SU-DHL-6 (cell line): ENCODE measurements at regions not wholly inside any gene's neighbourhood (a gene's known extent, or its start where the extent isn't known, plus 50 kb on each side); places are given as distances from the start of the nearest gene placed in this dataset.

Experiments used
- H2AFZ ChIP-seq: fragments of 200-600 bp; sonication (generic); 2 replicates; pipeline ENCODE4 v1.6.1; 2014; ENCODE audit warnings: low read depth, mild to moderate bottlenecking, moderate library complexity, mixed read lengths, antibody characterized with exemption, low read length; ENCODE audit not compliant: severe bottlenecking
- H3F3A ChIP-seq: fragments of 200-600 bp; shearing (Covaris generic); 2 replicates; pipeline ENCODE4 v1.6.0; 2016; ENCODE audit warnings: antibody characterized with exemption, mild to moderate bottlenecking; ENCODE audit not compliant: insufficient read depth
- H3K27ac ChIP-seq: fragments of 200-600 bp; sonication (generic); 2 replicates; pipeline ENCODE4 v1.5.1; 2016; ENCODE audit warnings: low read depth, mild to moderate bottlenecking, low read length, moderate library complexity, mixed read lengths
- H3K27me3 ChIP-seq: fragments of 200-600 bp; sonication (generic), shearing (Covaris generic); 2 replicates; pipeline ENCODE4 v1.6.0; 2014; ENCODE audit warnings: mild to moderate bottlenecking, low read length
- H3K36me3 ChIP-seq: fragments of 200-600 bp; sonication (generic); 2 replicates; pipeline ENCODE4 v1.6.1; 2014; ENCODE audit warnings: mild to moderate bottlenecking, low read length, mixed read lengths
- H3K4me2 ChIP-seq: fragments of 300-600, 200-600 bp; shearing (Covaris generic), sonication (generic); 2 replicates; pipeline ENCODE4 v1.6.0; 2014; ENCODE audit warnings: low read length, low read depth, mild to moderate bottlenecking; ENCODE audit not compliant: poor library complexity, severe bottlenecking
- H3K4me3 ChIP-seq: fragments of 200-600 bp; sonication (generic); 2 replicates; pipeline ENCODE4 v1.5.1; 2014; ENCODE audit warnings: antibody characterized with exemption, low read length, mild to moderate bottlenecking, mixed read lengths; ENCODE audit not compliant: insufficient read depth, poor library complexity, severe bottlenecking
- H3K79me2 ChIP-seq: fragments of 200-600 bp; sonication (generic); 2 replicates; pipeline ENCODE4 v1.6.1; 2014; ENCODE audit warnings: mild to moderate bottlenecking, low read length, moderate library complexity; ENCODE audit not compliant: insufficient read depth
- H3K9ac ChIP-seq: fragments of 200-600 bp; sonication (generic); 2 replicates; pipeline ENCODE4 v1.7.0; 2014; ENCODE audit warnings: mild to moderate bottlenecking, low read length
- H3K9me2 ChIP-seq: fragments of 200-600 bp; sonication (generic); replicated peaks from 2 replicates; pipeline ENCODE4 v1.6.1; 2014; ENCODE audit warnings: low read length; ENCODE audit not compliant: insufficient read depth
- H3K9me3 ChIP-seq: fragments of 200-600 bp; sonication (generic); 2 replicates; pipeline ENCODE4 v1.6.1; 2014; ENCODE audit warnings: low read length, mixed read lengths; ENCODE audit not compliant: insufficient read depth
- H4K20me1 ChIP-seq: fragments of 200-600 bp; sonication (generic); 2 replicates; pipeline ENCODE4 v1.6.1; 2014; ENCODE audit warnings: low read depth, mild to moderate bottlenecking, antibody characterized with exemption, low read length, moderate library complexity, mixed read lengths
- EZH2phosphoT487 ChIP-seq: fragments of 200-600 bp; sonication (generic), shearing (Covaris generic); conservative IDR thresholded peaks from 2 replicates; pipeline ENCODE4 v1.6.1; 2018; ENCODE audit warnings: mild to moderate bottlenecking, antibody characterized with exemption, low read length, moderate library complexity, mixed read lengths
- TF ChIP-seq, protein P1 (sequence below): fragments of 200-600 bp; sonication (generic); IDR thresholded peaks from one replicate; pipeline ENCODE4 v1.5.1; 2017; ENCODE audit warnings: antibody characterized with exemption, mild to moderate bottlenecking, low read length, moderate library complexity; ENCODE audit not compliant: insufficient read depth, poor library complexity, severe bottlenecking

DNA sequence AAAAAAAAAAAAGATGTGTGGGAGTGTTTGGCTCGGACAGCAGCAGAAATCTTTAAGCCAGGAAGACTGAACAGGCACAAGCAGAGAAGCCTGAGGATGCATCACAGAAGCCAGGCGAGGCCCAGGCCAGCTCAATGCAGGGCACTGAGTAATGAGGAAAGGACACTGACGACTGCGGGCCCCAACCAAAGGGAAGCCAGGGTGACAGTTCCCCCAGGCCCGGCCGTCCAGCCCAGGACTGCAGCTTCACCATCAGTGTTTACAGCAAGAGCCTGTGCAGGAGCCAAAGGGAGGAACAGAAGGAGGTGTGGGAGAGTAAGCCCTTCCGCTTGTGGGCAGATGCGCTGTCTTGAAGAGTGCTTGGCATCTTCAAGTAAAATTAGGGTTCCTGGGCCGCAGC is 205.3 kb upstream of the SFSWAP start:
- Histone ChIP-seq H2AFZ (no peak overlapping the region), H4K20me1 (no peaks in the 10 kb centered on the region), H3K79me2 (no peaks in the 10 kb centered on the region), H3K4me2 (no peak overlapping the region), H3K9me3 (no peaks in the 10 kb centered on the region), H3K9ac (no peak overlapping the region), H3K4me3 (no peak overlapping the region), H3K36me3 (no peaks in the 10 kb centered on the region), H3K27me3 (no peaks in the 10 kb centered on the region), H3K27ac (no peak overlapping the region), H3F3A (no peaks in the 10 kb centered on the region), H3K9me2 (no peaks in the 10 kb centered on the region)
- TF ChIP-seq, protein P1, sequence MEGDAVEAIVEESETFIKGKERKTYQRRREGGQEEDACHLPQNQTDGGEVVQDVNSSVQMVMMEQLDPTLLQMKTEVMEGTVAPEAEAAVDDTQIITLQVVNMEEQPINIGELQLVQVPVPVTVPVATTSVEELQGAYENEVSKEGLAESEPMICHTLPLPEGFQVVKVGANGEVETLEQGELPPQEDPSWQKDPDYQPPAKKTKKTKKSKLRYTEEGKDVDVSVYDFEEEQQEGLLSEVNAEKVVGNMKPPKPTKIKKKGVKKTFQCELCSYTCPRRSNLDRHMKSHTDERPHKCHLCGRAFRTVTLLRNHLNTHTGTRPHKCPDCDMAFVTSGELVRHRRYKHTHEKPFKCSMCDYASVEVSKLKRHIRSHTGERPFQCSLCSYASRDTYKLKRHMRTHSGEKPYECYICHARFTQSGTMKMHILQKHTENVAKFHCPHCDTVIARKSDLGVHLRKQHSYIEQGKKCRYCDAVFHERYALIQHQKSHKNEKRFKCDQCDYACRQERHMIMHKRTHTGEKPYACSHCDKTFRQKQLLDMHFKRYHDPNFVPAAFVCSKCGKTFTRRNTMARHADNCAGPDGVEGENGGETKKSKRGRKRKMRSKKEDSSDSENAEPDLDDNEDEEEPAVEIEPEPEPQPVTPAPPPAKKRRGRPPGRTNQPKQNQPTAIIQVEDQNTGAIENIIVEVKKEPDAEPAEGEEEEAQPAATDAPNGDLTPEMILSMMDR, result no peak
- TF ChIP-seq EZH2phosphoT487, result no peak

DNA sequence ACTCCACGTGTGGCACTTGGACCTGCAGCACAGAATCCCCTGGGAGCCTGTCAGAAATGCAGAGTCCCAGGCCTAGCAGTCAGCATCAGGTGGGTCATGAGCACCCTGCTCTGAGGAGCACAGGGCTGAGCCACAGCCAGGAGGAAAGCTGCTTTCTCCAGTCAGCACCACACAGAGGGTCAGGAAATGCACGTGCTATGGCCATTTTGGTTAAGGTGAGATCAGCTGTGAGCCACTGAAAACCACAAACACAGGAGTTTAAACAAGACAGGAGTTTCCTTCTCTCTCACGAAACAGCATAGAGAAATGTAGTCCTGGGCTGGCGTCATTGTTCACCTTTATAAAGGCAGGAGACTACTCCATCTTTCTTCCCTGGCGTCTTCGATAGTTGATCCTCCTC is 204.5 kb upstream of the SFSWAP start:
- H3K4me3 ChIP-seq, result no peak overlapping the region
- H3K4me2 ChIP-seq, result no peak overlapping the region
- H2AFZ ChIP-seq, result no peak overlapping the region
- H3K9me2 ChIP-seq, result no peaks in the 10 kb centered on the region
- H3F3A ChIP-seq, result no peaks in the 10 kb centered on the region
- H3K36me3 ChIP-seq, result no peaks in the 10 kb centered on the region
- no peak overlapping the region for H3K9ac ChIP-seq
- no peaks in the 10 kb centered on the region for H3K9me3 ChIP-seq
- H3K79me2 ChIP-seq, result no peaks in the 10 kb centered on the region
- H3K27me3 ChIP-seq, result no peaks in the 10 kb centered on the region
- TF ChIP-seq, protein P1, result no peak
- no peak for TF ChIP-seq EZH2phosphoT487
- no peaks in the 10 kb centered on the region for H4K20me1 ChIP-seq
- H3K27ac ChIP-seq, result no peak overlapping the region

DNA sequence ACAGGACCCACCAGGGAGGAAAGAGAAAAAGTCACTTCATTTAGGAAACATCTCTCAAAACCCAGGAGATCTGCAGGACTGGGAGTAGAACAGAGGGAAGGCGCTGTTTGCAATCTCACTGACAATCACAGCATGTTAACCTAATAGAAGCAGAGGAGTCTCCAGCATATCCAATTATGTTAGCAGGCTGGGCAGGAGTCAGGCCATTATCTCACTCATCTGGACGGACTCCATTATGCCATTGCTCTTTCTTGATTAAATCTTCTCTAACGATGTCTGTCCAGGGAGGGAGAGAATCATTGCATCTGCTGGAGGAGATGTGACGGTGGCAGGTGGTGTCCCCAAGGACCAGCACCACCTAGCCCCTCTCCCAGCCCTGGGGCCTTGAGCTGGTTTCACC is 203.8 kb upstream of the SFSWAP start:
- Histone ChIP-seq H3K4me2 (no peak overlapping the region), H3K9me3 (no peaks in the 10 kb centered on the region), H2AFZ (no peak overlapping the region), H3F3A (no peaks in the 10 kb centered on the region), H4K20me1 (no peaks in the 10 kb centered on the region), H3K36me3 (no peaks in the 10 kb centered on the region), H3K4me3 (no peak overlapping the region), H3K9me2 (no peaks in the 10 kb centered on the region), H3K79me2 (no peaks in the 10 kb centered on the region), H3K27me3 (no peaks in the 10 kb centered on the region), H3K9ac (no peak overlapping the region), H3K27ac (no peak overlapping the region)
- TF ChIP-seq EZH2phosphoT487, result no peak
- TF ChIP-seq, protein P1, result no peak

DNA sequence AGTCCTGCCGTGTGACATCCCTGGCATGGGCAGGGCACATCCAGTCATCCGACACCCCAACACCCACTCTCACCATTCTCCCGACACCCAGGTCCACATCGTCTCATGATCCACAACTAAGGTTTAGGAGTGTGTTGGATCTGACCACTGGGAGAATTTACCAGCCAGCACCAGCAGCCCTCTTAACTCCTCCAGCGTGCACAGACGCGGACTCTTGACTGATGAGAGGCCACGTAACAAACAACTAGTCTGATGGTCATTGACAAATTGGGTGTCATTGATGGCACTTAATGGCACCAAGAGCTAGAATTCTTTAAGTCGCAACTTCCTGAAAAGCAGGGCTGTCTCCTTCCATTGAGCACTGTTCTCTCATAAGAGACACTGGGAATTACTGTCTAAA is 203.0 kb upstream of the SFSWAP start:
- no peak overlapping the region for H3K27ac ChIP-seq
- no peaks in the 10 kb centered on the region for H3K9me2 ChIP-seq
- H2AFZ ChIP-seq, result no peak overlapping the region
- no peak overlapping the region for H3K4me3 ChIP-seq
- H3K27me3 ChIP-seq, result no peaks in the 10 kb centered on the region
- no peak overlapping the region for H3K9ac ChIP-seq
- no peaks in the 10 kb centered on the region for H4K20me1 ChIP-seq
- no peak overlapping the region for H3K4me2 ChIP-seq
- no peaks in the 10 kb centered on the region for H3K9me3 ChIP-seq
- no peaks in the 10 kb centered on the region for H3K79me2 ChIP-seq
- TF ChIP-seq, protein P1, result no peak
- TF ChIP-seq EZH2phosphoT487, result no peak
- H3F3A ChIP-seq, result no peaks in the 10 kb centered on the region
- no peaks in the 10 kb centered on the region for H3K36me3 ChIP-seq
